WTC11 (cell line): ENCODE measurements at regions not wholly inside any gene's neighbourhood (a gene's known extent, or its start where the extent isn't known, plus 50 kb on each side); places are given as distances from the start of the nearest gene placed in this dataset.

ENCODE experiments used
- ATAC-seq: fragments of 200-7000 bp; cut with Tn5 transposase; 2 replicates; pipeline ENCODE4 v1.10.0; 2021; ENCODE audit warnings: mild to moderate bottlenecking, moderate library complexity
- CTCF ChIA-PET: fragments of 300-600 bp; sonication (Branson Sonifier 250); formaldehyde crosslinking; loops from one replicate; lab custom pipeline; 2021; ENCODE audit warnings: antibody characterized with exemption; lab: Charles Lee
- POLR2A ChIA-PET: fragments of 350-600 bp; sonication (Branson Sonifier 250); formaldehyde crosslinking; loops from one replicate; lab custom pipeline; 2021; ENCODE audit warnings: antibody characterized with exemption; lab: Charles Lee
- DNase-seq: peaks from one replicate; pipeline ENCODE4 v3.0.0; 2021; ENCODE audit warnings: low spot score
- H3K27ac Mint-ChIP-seq: 2 replicates; pipeline ENCODE4 v1.8.0; 2021; ENCODE audit warnings: mixed read lengths
- H3K27me3 Mint-ChIP-seq: 2 replicates; pipeline ENCODE4 v1.8.0; 2021; ENCODE audit warnings: low read depth, mild to moderate bottlenecking, moderate library complexity, mixed read lengths
- H3K36me3 Mint-ChIP-seq: 2 replicates; pipeline ENCODE4 v1.8.0; 2021; ENCODE audit warnings: mixed read lengths
- H3K4me1 Mint-ChIP-seq: 2 replicates; pipeline ENCODE4 v1.8.0; 2022; ENCODE audit warnings: mixed read lengths
- H3K4me3 Mint-ChIP-seq: 2 replicates; pipeline ENCODE4 v1.8.0; 2021; ENCODE audit warnings: mild to moderate bottlenecking, moderate library complexity, mixed read lengths
- H3K9me3 Mint-ChIP-seq: 2 replicates; pipeline ENCODE4 v1.8.0; 2021; ENCODE audit warnings: mixed read lengths
- CREM ChIP-seq: sonication (generic); formaldehyde crosslinking; IDR thresholded peaks from 2 replicates; pipeline ENCODE4 v1.8.1; 2022; ENCODE audit warnings: mild to moderate bottlenecking, missing genetic modification reagents, moderate library complexity
- EMX1 ChIP-seq: fragments of 250-450 bp; sonication (Bioruptor Pico); IDR thresholded peaks from 2 replicates; pipeline ENCODE4 v1.8.0; 2021; ENCODE audit warnings: mild to moderate bottlenecking
- ETV6 ChIP-seq: sonication (generic); formaldehyde crosslinking; IDR thresholded peaks from 2 replicates; pipeline ENCODE4 v1.8.1; 2022; ENCODE audit warnings: mild to moderate bottlenecking, missing genetic modification reagents
- FOXK1 ChIP-seq: sonication (generic); formaldehyde crosslinking; IDR thresholded peaks from 2 replicates; pipeline ENCODE4 v1.8.0; 2022; ENCODE audit warnings: mild to moderate bottlenecking, moderate library complexity, missing genetic modification reagents
- GABPB1 ChIP-seq: sonication (generic); formaldehyde crosslinking; IDR thresholded peaks from 2 replicates; pipeline ENCODE4 v1.8.1; 2023; ENCODE audit warnings: mild to moderate bottlenecking, missing genetic modification reagents
- HMGA2 ChIP-seq: fragments of 250-450 bp; sonication (Bioruptor Pico); IDR thresholded peaks from 2 replicates; pipeline ENCODE4 v1.4.0; 2021; ENCODE audit warnings: mild to moderate bottlenecking, moderate library complexity
- IRF2 ChIP-seq: sonication (generic); formaldehyde crosslinking; IDR thresholded peaks from 2 replicates; pipeline ENCODE4 v1.8.0; 2022; ENCODE audit warnings: low read depth, missing genetic modification reagents, borderline replicate concordance
- NFE2L1 ChIP-seq: sonication (generic); formaldehyde crosslinking; IDR thresholded peaks from 2 replicates; pipeline ENCODE4 v1.8.1; 2023; ENCODE audit warnings: missing genetic modification reagents
- SMAD3 ChIP-seq: sonication (generic); formaldehyde crosslinking; IDR thresholded peaks from 2 replicates; pipeline ENCODE4 v1.8.0; 2022; ENCODE audit warnings: missing genetic modification reagents, mild to moderate bottlenecking, borderline replicate concordance
- TEAD1 ChIP-seq: sonication (generic); formaldehyde crosslinking; IDR thresholded peaks from 2 replicates; pipeline ENCODE4 v1.8.0; 2022; ENCODE audit warnings: mild to moderate bottlenecking, missing genetic modification reagents
- TEAD4 ChIP-seq: sonication (generic); formaldehyde crosslinking; IDR thresholded peaks from 2 replicates; pipeline ENCODE4 v1.8.0; 2022; ENCODE audit warnings: mild to moderate bottlenecking, missing genetic modification reagents
- ZNF263 ChIP-seq: sonication (generic); formaldehyde crosslinking; IDR thresholded peaks from 2 replicates; pipeline ENCODE4 v1.8.1; 2022; ENCODE audit warnings: low read depth, mild to moderate bottlenecking, moderate library complexity, missing genetic modification reagents
- ZNF671 ChIP-seq: fragments of 250-450 bp; sonication (Bioruptor Pico); IDR thresholded peaks from 2 replicates; pipeline ENCODE4 v1.8.0; 2021; ENCODE audit warnings: mild to moderate bottlenecking
- TF ChIP-seq, protein P1 (sequence below): fragments of 200-600 bp; IDR thresholded peaks from 2 replicates; pipeline ENCODE4 v1.8.0; 2022; ENCODE audit warnings: antibody characterized with exemption
- TF ChIP-seq, protein P2 (sequence below): sonication (generic); formaldehyde crosslinking; IDR thresholded peaks from 2 replicates; pipeline ENCODE4 v1.8.1; 2023; ENCODE audit warnings: mild to moderate bottlenecking, missing genetic modification reagents, borderline replicate concordance
- TF ChIP-seq, protein P3 (sequence below): fragments of 250-450 bp; sonication (Bioruptor Pico); IDR thresholded peaks from 2 replicates; pipeline ENCODE4 v1.8.0; 2021; ENCODE audit warnings: mild to moderate bottlenecking
- TF ChIP-seq, protein P4 (sequence below): sonication (generic); formaldehyde crosslinking; IDR thresholded peaks from 2 replicates; pipeline ENCODE4 v1.8.0; 2022; ENCODE audit warnings: mild to moderate bottlenecking, missing genetic modification reagents
- TF ChIP-seq, protein P5 (sequence below): sonication (generic); formaldehyde crosslinking; IDR thresholded peaks from 2 replicates; pipeline ENCODE4 v1.8.0; 2022; ENCODE audit warnings: mild to moderate bottlenecking, missing genetic modification reagents
- TF ChIP-seq, protein P6 (sequence below): sonication (generic); formaldehyde crosslinking; IDR thresholded peaks from 2 replicates; pipeline ENCODE4 v1.8.0; 2023; ENCODE audit warnings: mild to moderate bottlenecking, missing genetic modification reagents
- TF ChIP-seq, protein P7 (sequence below): sonication (generic); formaldehyde crosslinking; IDR thresholded peaks from 2 replicates; pipeline ENCODE4 v1.8.1; 2022; ENCODE audit warnings: mild to moderate bottlenecking, moderate library complexity, missing genetic modification reagents

DNA sequence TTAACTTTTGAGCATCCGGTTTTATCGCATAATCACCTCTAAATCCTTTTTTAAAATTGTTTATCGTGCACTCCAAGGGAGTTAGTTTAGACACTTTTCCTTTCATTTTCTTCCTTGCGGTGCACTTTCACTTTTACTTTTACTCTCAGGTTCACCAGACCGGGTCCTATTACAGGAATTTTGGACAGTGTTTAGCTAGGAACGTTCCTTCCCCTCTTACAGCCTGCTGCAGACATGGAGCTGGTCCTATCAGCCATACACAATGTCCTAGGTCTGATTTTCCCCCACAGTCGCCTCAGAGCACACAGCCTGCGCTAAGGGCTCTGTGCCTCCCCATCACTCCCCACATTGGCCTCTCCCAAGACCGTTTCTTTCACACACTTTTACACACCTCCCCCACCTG lies 103.9 kb downstream of the ALG10 start:
- TF ChIP-seq, protein P1, sequence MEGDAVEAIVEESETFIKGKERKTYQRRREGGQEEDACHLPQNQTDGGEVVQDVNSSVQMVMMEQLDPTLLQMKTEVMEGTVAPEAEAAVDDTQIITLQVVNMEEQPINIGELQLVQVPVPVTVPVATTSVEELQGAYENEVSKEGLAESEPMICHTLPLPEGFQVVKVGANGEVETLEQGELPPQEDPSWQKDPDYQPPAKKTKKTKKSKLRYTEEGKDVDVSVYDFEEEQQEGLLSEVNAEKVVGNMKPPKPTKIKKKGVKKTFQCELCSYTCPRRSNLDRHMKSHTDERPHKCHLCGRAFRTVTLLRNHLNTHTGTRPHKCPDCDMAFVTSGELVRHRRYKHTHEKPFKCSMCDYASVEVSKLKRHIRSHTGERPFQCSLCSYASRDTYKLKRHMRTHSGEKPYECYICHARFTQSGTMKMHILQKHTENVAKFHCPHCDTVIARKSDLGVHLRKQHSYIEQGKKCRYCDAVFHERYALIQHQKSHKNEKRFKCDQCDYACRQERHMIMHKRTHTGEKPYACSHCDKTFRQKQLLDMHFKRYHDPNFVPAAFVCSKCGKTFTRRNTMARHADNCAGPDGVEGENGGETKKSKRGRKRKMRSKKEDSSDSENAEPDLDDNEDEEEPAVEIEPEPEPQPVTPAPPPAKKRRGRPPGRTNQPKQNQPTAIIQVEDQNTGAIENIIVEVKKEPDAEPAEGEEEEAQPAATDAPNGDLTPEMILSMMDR: no peak
- no peak for TF ChIP-seq GABPB1 (CRISPR knock-in tag)
- TF ChIP-seq, protein P2, sequence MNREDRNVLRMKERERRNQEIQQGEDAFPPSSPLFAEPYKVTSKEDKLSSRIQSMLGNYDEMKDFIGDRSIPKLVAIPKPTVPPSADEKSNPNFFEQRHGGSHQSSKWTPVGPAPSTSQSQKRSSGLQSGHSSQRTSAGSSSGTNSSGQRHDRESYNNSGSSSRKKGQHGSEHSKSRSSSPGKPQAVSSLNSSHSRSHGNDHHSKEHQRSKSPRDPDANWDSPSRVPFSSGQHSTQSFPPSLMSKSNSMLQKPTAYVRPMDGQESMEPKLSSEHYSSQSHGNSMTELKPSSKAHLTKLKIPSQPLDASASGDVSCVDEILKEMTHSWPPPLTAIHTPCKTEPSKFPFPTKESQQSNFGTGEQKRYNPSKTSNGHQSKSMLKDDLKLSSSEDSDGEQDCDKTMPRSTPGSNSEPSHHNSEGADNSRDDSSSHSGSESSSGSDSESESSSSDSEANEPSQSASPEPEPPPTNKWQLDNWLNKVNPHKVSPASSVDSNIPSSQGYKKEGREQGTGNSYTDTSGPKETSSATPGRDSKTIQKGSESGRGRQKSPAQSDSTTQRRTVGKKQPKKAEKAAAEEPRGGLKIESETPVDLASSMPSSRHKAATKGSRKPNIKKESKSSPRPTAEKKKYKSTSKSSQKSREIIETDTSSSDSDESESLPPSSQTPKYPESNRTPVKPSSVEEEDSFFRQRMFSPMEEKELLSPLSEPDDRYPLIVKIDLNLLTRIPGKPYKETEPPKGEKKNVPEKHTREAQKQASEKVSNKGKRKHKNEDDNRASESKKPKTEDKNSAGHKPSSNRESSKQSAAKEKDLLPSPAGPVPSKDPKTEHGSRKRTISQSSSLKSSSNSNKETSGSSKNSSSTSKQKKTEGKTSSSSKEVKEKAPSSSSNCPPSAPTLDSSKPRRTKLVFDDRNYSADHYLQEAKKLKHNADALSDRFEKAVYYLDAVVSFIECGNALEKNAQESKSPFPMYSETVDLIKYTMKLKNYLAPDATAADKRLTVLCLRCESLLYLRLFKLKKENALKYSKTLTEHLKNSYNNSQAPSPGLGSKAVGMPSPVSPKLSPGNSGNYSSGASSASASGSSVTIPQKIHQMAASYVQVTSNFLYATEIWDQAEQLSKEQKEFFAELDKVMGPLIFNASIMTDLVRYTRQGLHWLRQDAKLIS: no peak
- TF ChIP-seq, protein P3, sequence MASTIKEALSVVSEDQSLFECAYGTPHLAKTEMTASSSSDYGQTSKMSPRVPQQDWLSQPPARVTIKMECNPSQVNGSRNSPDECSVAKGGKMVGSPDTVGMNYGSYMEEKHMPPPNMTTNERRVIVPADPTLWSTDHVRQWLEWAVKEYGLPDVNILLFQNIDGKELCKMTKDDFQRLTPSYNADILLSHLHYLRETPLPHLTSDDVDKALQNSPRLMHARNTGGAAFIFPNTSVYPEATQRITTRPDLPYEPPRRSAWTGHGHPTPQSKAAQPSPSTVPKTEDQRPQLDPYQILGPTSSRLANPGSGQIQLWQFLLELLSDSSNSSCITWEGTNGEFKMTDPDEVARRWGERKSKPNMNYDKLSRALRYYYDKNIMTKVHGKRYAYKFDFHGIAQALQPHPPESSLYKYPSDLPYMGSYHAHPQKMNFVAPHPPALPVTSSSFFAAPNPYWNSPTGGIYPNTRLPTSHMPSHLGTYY (CRISPR knock-in tag): no peak
- no peak for TF ChIP-seq ETV6 (CRISPR knock-in tag)
- TF ChIP-seq, protein P4, sequence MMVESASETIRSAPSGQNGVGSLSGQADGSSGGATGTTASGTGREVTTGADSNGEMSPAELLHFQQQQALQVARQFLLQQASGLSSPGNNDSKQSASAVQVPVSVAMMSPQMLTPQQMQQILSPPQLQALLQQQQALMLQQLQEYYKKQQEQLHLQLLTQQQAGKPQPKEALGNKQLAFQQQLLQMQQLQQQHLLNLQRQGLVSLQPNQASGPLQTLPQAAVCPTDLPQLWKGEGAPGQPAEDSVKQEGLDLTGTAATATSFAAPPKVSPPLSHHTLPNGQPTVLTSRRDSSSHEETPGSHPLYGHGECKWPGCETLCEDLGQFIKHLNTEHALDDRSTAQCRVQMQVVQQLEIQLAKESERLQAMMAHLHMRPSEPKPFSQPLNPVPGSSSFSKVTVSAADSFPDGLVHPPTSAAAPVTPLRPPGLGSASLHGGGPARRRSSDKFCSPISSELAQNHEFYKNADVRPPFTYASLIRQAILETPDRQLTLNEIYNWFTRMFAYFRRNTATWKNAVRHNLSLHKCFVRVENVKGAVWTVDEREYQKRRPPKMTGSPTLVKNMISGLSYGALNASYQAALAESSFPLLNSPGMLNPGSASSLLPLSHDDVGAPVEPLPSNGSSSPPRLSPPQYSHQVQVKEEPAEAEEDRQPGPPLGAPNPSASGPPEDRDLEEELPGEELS (CRISPR knock-in tag): no peak
- no peak for TF ChIP-seq FOXK1 (CRISPR knock-in tag)
- TF ChIP-seq IRF2 (CRISPR knock-in tag): no peak
- TF ChIP-seq ZNF263 (CRISPR knock-in tag): no peak
- no peak for TF ChIP-seq NFE2L1
- TF ChIP-seq EMX1: no peak
- no peak for TF ChIP-seq SMAD3
- no peak for TF ChIP-seq ZNF671
- no peak overlapping the region for H3K4me3 Mint-ChIP-seq
- H3K27me3 Mint-ChIP-seq: peaks cover 5% of the 10 kb centered on the region
- peaks cover 80% of the 10 kb centered on the region for H3K9me3 Mint-ChIP-seq
- ATAC-seq (no peak), DNase-seq (no peak)
- no peak overlapping the region for H3K27ac Mint-ChIP-seq
- H3K4me1 Mint-ChIP-seq: no peaks in the 10 kb centered on the region
- H3K36me3 Mint-ChIP-seq: peaks cover 54% of the 10 kb centered on the region
- ChIA-PET CTCF (no interaction called here), POLR2A (no interaction called here)

DNA sequence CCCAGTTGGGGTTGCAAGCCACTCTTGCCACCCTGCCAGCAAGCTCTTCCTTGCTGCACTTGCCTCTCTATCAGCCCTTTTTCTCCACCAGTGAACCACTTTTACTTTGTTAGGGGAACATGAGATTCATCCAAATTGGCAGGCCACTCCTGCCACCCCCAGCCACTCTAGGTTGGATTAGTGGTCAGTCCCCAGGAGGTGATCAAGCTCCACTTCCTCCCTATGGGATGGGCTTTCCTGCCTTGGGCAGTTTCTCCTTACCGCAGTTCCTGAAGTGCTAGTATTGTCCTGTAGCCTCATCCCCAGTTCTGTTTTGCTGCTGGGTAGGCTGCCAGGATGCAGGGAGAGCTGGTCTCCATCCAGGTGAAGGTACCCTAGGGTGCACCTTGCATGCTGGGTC lies 104.5 kb downstream of the ALG10 start:
- Mint-ChIP-seq H3K4me1 (no peaks in the 10 kb centered on the region), H3K4me3 (no peak overlapping the region), H3K27ac (no peak overlapping the region), H3K36me3 (peaks cover 56% of the 10 kb centered on the region), H3K9me3 (peaks cover 78% of the 10 kb centered on the region), H3K27me3 (peaks cover 5% of the 10 kb centered on the region)
- no peak for TF ChIP-seq ZNF263 (CRISPR knock-in tag)
- TF ChIP-seq, protein P5, sequence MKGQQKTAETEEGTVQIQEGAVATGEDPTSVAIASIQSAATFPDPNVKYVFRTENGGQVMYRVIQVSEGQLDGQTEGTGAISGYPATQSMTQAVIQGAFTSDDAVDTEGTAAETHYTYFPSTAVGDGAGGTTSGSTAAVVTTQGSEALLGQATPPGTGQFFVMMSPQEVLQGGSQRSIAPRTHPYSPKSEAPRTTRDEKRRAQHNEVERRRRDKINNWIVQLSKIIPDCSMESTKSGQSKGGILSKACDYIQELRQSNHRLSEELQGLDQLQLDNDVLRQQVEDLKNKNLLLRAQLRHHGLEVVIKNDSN (CRISPR knock-in tag): no peak
- TF ChIP-seq GABPB1 (CRISPR knock-in tag): no peak
- no peak for TF ChIP-seq HMGA2 (CRISPR knock-in tag)
- TF ChIP-seq, protein P6, sequence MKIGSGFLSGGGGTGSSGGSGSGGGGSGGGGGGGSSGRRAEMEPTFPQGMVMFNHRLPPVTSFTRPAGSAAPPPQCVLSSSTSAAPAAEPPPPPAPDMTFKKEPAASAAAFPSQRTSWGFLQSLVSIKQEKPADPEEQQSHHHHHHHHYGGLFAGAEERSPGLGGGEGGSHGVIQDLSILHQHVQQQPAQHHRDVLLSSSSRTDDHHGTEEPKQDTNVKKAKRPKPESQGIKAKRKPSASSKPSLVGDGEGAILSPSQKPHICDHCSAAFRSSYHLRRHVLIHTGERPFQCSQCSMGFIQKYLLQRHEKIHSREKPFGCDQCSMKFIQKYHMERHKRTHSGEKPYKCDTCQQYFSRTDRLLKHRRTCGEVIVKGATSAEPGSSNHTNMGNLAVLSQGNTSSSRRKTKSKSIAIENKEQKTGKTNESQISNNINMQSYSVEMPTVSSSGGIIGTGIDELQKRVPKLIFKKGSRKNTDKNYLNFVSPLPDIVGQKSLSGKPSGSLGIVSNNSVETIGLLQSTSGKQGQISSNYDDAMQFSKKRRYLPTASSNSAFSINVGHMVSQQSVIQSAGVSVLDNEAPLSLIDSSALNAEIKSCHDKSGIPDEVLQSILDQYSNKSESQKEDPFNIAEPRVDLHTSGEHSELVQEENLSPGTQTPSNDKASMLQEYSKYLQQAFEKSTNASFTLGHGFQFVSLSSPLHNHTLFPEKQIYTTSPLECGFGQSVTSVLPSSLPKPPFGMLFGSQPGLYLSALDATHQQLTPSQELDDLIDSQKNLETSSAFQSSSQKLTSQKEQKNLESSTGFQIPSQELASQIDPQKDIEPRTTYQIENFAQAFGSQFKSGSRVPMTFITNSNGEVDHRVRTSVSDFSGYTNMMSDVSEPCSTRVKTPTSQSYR (CRISPR knock-in tag): no peak
- TF ChIP-seq, protein P1: no peak
- TF ChIP-seq, protein P7, sequence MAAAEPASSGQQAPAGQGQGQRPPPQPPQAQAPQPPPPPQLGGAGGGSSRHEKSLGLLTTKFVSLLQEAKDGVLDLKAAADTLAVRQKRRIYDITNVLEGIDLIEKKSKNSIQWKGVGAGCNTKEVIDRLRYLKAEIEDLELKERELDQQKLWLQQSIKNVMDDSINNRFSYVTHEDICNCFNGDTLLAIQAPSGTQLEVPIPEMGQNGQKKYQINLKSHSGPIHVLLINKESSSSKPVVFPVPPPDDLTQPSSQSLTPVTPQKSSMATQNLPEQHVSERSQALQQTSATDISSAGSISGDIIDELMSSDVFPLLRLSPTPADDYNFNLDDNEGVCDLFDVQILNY (CRISPR knock-in tag): no peak
- no peak for TF ChIP-seq CREM (CRISPR knock-in tag)
- no peak for TF ChIP-seq TEAD1 (CRISPR knock-in tag)
- no peak for TF ChIP-seq TEAD4 (CRISPR knock-in tag)
- ChIA-PET CTCF (no interaction called here), POLR2A (no interaction called here)
- DNase-seq: no peak
- ATAC-seq: no peak
